CD4-positive, CD25-positive, alpha-beta regulatory T cell (primary cell): ENCODE measurements at regions not wholly inside any gene's neighbourhood (a gene's known extent, or its start where the extent isn't known, plus 50 kb on each side); places are given as distances from the start of the nearest gene placed in this dataset.

Source experiments
- ATAC-seq, 2 donors: fragments of 150-1000 bp; cut with Tn5 transposase; one replicate each; pipeline ENCODE4 v1.10.0; 2021; ENCODE audit warnings: low read depth in 2 of 2, moderate number of reproducible peaks in 2 of 2, moderate library complexity in 1 of 2
- DNase-seq, 3 donors: peaks; one replicate each; pipeline versions ENCODE4 v3.0.0 to v3.0.0-alpha.2; 2012 to 2022; ENCODE audit warnings: mixed read lengths in 1 of 3
- H3K27ac ChIP-seq: one replicate; pipeline ENCODE4 v1.7.0; 2013; ENCODE audit warnings: mild to moderate bottlenecking, low read length; ENCODE audit not compliant: insufficient read depth, poor library complexity, severe bottlenecking
- H3K27me3 ChIP-seq: one replicate; pipeline ENCODE4 v1.7.0; 2013; ENCODE audit warnings: low read length; ENCODE audit not compliant: control insufficient read depth, insufficient read depth
- H3K36me3 ChIP-seq: one replicate; pipeline ENCODE4 v1.7.0; 2013; ENCODE audit warnings: mild to moderate bottlenecking, low read length, moderate library complexity; ENCODE audit not compliant: control insufficient read depth, insufficient read depth
- H3K4me1 ChIP-seq: 2 replicates; pipeline ENCODE4 v1.7.0; 2013; ENCODE audit warnings: mild to moderate bottlenecking, low read length; ENCODE audit not compliant: insufficient read depth, control insufficient read depth, poor library complexity, severe bottlenecking
- H3K4me3 ChIP-seq: one replicate; pipeline ENCODE4 v1.7.0; 2013; ENCODE audit warnings: low read depth, mild to moderate bottlenecking, low read length, moderate library complexity
- H3K9me3 ChIP-seq, 2 experiments: 1 replicate in 1 of 2; 2 replicates in 1 of 2; pipeline ENCODE4 v1.7.0; 2013; ENCODE audit warnings: low read length in 2 of 2, mild to moderate bottlenecking in 1 of 2, moderate library complexity in 1 of 2; ENCODE audit not compliant: control insufficient read depth in 2 of 2
- H3K27ac Mint-ChIP-seq, 3 donors: one replicate each; pipeline ENCODE4 v1.8.0; 2020 to 2022; ENCODE audit warnings: mild to moderate bottlenecking in 3 of 3, mixed read lengths in 3 of 3, moderate library complexity in 2 of 3
- H3K27me3 Mint-ChIP-seq: one replicate; pipeline ENCODE4 v1.8.0; 2022; ENCODE audit warnings: mild to moderate bottlenecking, mixed read lengths
- H3K36me3 Mint-ChIP-seq: one replicate; pipeline ENCODE4 v1.8.0; 2020; ENCODE audit warnings: mixed read lengths
- H3K4me1 Mint-ChIP-seq, 4 donors: one replicate each; pipeline ENCODE4 v1.8.0; 2020 to 2022; ENCODE audit warnings: mixed read lengths in 4 of 4, mild to moderate bottlenecking in 1 of 4
- H3K4me3 Mint-ChIP-seq, 4 donors: one replicate each; pipeline ENCODE4 v1.8.0; 2020 to 2022; ENCODE audit warnings: mild to moderate bottlenecking in 4 of 4, mixed read lengths in 4 of 4, moderate library complexity in 3 of 4
- H3K9me3 Mint-ChIP-seq, 7 donors: one replicate each; pipeline ENCODE4 v1.8.0; 2020 to 2022; ENCODE audit warnings: mixed read lengths in 7 of 7, mild to moderate bottlenecking in 3 of 7, moderate library complexity in 2 of 7

DNA sequence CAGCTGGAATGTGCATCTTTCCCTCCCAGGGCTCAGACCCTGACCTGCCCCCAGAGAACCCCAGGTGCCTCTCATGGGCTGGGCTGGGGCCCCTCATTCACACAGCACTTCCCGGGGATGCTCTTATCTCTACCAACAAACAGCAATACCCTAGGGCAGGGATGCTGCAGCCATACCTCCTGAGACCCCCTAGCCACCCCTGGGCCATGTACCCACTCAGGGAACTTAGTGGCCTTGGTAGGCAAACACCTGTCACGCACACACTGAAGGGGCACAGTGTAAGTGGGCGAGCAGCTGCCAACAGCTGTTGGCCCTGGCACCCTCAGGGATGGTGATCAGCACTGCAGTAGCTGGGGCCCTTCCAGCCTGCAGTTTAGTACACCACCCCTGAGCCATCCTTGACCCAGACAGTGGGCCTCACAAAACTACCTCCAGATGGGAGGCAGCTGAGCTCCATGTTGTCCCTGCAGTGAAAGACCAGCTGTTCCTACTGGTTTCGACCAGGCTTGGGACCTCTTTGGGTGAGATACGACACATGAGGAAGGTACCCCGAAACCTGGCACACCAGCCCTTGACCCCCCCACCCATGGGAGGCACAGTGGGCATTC is 1723.6 kb downstream of the TP53TG3F start:
- H3K36me3 ChIP-seq: no peaks in the 10 kb centered on the region
- Mint-ChIP-seq H3K27me3 (no peaks in the 10 kb centered on the region), H3K4me1 (peaks cover 0 to 2% (median 0%) of the 10 kb centered on the region in 4 donors), H3K9me3 (peaks cover 0 to 27% (median 7%) of the 10 kb centered on the region in 7 donors), H3K27ac (no peak overlapping the region), H3K36me3 (no peaks in the 10 kb centered on the region), H3K4me3 (peak overlapping the region in 1 of 4 donors; percentile 38)
- H3K27ac ChIP-seq: no peak overlapping the region
- H3K27me3 ChIP-seq: no peaks in the 10 kb centered on the region
- ATAC-seq (no peak), DNase-seq (no peak)
- H3K4me1 ChIP-seq: no peaks in the 10 kb centered on the region
- peaks cover 0 to 38% of the 10 kb centered on the region in 2 experiments for H3K9me3 ChIP-seq
- no peak overlapping the region for H3K4me3 ChIP-seq

GRCh38 chr16:35184356-35184870 is 1725.0 kb downstream of the TP53TG3F start:
- no peak overlapping the region for H3K4me3 ChIP-seq
- no peaks in the 10 kb centered on the region for H3K36me3 Mint-ChIP-seq
- no peak overlapping the region for H3K27ac Mint-ChIP-seq
- H3K4me1 ChIP-seq: no peaks in the 10 kb centered on the region
- no peak for ATAC-seq
- peaks cover 0 to 38% of the 10 kb centered on the region in 2 experiments for H3K9me3 ChIP-seq
- H3K27ac ChIP-seq: no peak overlapping the region
- no peaks in the 10 kb centered on the region for H3K27me3 Mint-ChIP-seq
- DNase-seq: no peak
- no peaks in the 10 kb centered on the region for H3K27me3 ChIP-seq
- peaks cover 0 to 26% (median 6%) of the 10 kb centered on the region in 7 donors for H3K9me3 Mint-ChIP-seq
- no peak overlapping the region for H3K4me3 Mint-ChIP-seq
- peaks cover 0 to 2% (median 0%) of the 10 kb centered on the region in 4 donors for H3K4me1 Mint-ChIP-seq
- H3K36me3 ChIP-seq: no peaks in the 10 kb centered on the region

DNA sequence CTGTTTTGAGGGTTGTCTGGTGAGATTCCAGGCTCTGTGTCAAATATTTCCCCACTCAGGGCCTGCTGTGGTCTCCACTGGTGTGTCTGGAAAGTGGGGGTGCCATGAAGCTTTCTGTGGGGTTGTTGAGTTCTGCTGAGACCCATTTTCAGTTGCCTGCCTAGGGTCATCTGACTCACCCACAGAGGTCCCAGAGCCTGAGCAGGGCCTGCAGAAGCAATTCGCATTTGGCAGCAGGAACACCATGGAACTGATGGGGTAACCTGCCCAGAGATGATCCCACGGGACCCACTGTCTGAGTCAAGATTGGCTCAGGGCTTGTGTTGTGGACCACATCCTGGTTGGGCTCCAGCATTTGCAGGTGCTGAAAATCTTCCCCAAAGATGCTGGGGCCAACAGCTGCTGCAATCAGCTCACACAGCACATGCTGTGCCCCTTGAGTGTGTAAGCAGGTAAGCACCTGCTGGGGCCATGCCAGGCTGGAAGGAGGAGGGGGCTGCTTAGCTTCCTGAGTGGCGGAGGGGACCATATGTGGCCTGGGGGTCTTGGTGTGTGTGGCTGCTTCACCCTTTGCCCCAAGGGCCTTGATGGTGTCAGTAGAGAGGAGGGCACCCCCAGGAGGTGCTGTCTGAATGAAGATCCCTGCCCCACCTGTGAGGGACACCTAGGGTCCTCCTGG is 1726.1 kb downstream of the TP53TG3F start:
- ATAC-seq (no peak), DNase-seq (no peak)
- no peaks in the 10 kb centered on the region for H3K27me3 Mint-ChIP-seq
- Histone ChIP-seq H3K4me3 (no peak overlapping the region), H3K4me1 (no peaks in the 10 kb centered on the region), H3K27ac (no peak overlapping the region), H3K36me3 (no peaks in the 10 kb centered on the region), H3K9me3 (peaks cover 0 to 38% of the 10 kb centered on the region in 2 experiments), H3K27me3 (no peaks in the 10 kb centered on the region)
- no peaks in the 10 kb centered on the region for H3K36me3 Mint-ChIP-seq
- no peak overlapping the region for H3K27ac Mint-ChIP-seq
- no peak overlapping the region for H3K4me3 Mint-ChIP-seq
- H3K9me3 Mint-ChIP-seq: peaks cover 0 to 30% (median 6%) of the 10 kb centered on the region in 7 donors
- peaks cover 0 to 2% (median 0%) of the 10 kb centered on the region in 4 donors for H3K4me1 Mint-ChIP-seq

DNA sequence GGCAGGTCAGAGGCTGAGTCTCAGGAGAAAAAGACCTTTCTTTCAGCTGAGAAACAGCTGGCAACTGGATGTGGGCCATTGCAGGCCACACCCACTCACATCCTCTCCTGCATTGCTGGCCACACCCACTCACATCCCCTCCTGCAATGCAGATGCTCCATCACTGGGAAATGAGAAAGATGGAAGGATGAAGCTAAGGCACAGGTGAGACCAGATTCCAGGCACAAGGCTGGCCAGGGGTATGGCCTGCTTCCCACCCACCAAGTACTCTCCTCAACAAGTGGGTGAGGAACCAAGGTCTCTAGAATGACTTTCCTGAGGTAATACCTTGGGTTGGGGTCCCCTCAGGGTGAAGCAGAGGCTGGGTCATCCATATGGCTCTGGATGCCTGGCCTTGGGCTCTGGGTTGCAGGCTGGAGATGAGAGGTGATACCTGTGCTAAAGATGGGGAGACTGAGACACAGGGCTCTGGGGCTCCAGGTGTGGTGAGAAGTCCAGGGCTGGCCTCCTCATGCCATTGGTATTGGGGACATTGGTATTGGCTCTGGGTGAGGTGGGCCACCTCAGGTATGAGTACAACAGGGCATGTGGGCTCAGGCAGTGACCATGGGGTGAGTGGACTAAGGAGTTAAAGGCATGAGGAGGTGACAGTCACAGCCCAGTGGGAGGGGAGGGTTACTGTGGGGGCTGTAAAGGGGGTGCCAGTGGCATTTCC is 1726.8 kb downstream of the TP53TG3F start:
- Mint-ChIP-seq H3K4me3 (no peak overlapping the region), H3K27me3 (no peaks in the 10 kb centered on the region), H3K4me1 (peaks cover 0 to 2% (median 0%) of the 10 kb centered on the region in 4 donors), H3K27ac (no peak overlapping the region), H3K9me3 (peaks cover 0 to 30% (median 6%) of the 10 kb centered on the region in 7 donors), H3K36me3 (no peaks in the 10 kb centered on the region)
- Histone ChIP-seq H3K27ac (no peak overlapping the region), H3K36me3 (no peaks in the 10 kb centered on the region), H3K4me1 (no peaks in the 10 kb centered on the region), H3K9me3 (peaks cover 0 to 38% of the 10 kb centered on the region in 2 experiments), H3K4me3 (no peak overlapping the region), H3K27me3 (no peaks in the 10 kb centered on the region)
- DNase-seq: no peak
- ATAC-seq: no peak

DNA sequence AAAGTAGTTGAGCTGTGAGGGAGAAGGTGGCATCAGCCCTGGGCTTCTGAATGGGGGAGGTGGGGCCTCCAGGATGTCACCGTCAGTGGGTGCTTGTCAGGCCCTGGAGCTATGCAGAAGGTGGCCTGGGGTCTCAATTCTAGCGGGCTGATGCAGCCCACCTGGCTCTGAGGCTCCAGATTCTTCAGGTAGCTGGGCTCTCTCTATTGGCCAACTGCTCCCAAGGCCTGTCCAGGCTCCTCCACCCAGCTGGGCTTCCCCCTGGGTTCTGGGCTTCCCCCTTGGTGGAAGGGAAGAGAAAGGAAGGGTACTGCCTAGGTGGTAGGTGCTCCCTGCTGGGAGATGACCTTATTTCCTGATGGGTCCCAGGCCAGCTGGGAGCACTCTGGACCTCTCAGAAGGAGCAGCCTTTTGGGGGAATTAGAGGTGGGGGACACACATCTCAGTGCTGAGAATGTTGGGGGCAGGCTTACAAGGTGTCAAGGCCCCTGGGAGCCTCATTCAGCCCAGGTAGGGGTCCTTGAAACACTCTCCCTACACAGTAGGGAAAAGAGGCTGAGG is 1728.3 kb downstream of the TP53TG3F start:
- H3K9me3 ChIP-seq: peaks cover 0 to 34% of the 10 kb centered on the region in 2 experiments
- H3K36me3 Mint-ChIP-seq: no peaks in the 10 kb centered on the region

DNA sequence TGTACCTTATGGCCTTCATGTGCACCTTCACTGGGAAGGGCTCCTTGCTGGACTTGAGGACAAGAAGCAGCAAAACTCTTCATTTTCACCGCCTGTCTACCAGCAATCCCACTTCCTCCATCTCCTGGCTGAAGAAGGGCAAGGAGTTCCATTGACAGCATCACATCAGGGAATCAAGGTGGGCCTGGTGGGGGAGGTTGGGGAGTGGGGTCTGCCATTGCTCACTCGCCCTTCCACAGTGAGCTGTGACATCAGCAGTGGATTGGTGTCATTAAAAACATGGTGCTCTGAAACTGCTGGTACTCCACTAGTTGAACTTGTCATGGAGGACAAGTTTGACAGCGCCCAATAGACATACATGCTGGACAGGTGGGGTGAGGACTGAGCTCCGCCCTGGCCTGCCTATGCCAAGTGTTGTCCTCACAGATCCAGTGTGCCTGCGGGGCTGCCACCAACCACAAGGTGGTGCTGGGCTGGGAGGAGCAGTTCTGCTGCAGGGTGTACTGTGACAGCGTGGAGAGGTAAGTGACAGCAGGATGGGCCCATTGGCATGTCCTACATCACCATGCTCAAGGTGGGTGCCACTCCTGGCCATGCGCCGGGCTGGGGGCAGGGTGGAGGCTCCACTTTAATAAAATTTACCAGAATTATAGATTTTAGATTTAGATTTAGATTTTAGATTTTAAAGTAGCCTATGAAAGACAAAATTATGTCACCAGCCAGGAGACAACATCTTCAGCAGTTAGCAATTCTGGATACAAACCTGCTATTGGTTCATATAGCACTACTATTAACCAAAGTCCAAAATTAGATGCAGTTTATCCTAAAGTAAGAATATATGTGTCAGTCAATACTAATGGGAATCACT is 1729.1 kb downstream of the TP53TG3F start:
- Histone ChIP-seq H3K4me1 (no peaks in the 10 kb centered on the region), H3K27ac (no peak overlapping the region), H3K4me3 (no peak overlapping the region), H3K27me3 (no peaks in the 10 kb centered on the region), H3K9me3 (peaks cover 0 to 28% of the 10 kb centered on the region in 2 experiments), H3K36me3 (no peaks in the 10 kb centered on the region)
- Mint-ChIP-seq H3K4me1 (no peaks in the 10 kb centered on the region), H3K36me3 (no peaks in the 10 kb centered on the region), H3K27ac (no peak overlapping the region), H3K9me3 (peaks cover 0 to 25% (median 6%) of the 10 kb centered on the region in 7 donors), H3K27me3 (no peaks in the 10 kb centered on the region), H3K4me3 (no peak overlapping the region)
- ATAC-seq: no peak
- DNase-seq: no peak

More for the DNA sequence above, 1728.3 kb downstream of the TP53TG3F start:
- H3K4me3 Mint-ChIP-seq: no peak overlapping the region
- no peak overlapping the region for H3K27ac Mint-ChIP-seq
- H3K36me3 ChIP-seq: no peaks in the 10 kb centered on the region
- ATAC-seq (no peak), DNase-seq (no peak)
- H3K4me1 Mint-ChIP-seq: no peaks in the 10 kb centered on the region
- no peak overlapping the region for H3K27ac ChIP-seq
- H3K27me3 ChIP-seq: no peaks in the 10 kb centered on the region
- no peak overlapping the region for H3K4me3 ChIP-seq
- H3K4me1 ChIP-seq: no peaks in the 10 kb centered on the region
- H3K27me3 Mint-ChIP-seq: no peaks in the 10 kb centered on the region
- H3K9me3 Mint-ChIP-seq: peaks cover 0 to 22% (median 8%) of the 10 kb centered on the region in 7 donors

- Mint-ChIP-seq H3K36me3 (no peaks in the 10 kb centered on the region), H3K9me3 (peaks cover 0 to 41% (median 9%) of the 10 kb centered on the region in 7 donors), H3K27me3 (no peaks in the 10 kb centered on the region), H3K4me3 (no peak overlapping the region), H3K27ac (no peak overlapping the region), H3K4me1 (no peaks in the 10 kb centered on the region)
- no peak overlapping the region for H3K4me3 ChIP-seq
- no peak overlapping the region for H3K27ac ChIP-seq
- DNase-seq (no peak), ATAC-seq (no peak)
- H3K4me1 ChIP-seq: no peaks in the 10 kb centered on the region
- no peaks in the 10 kb centered on the region for H3K36me3 ChIP-seq
- H3K9me3 ChIP-seq: peaks cover 2 to 36% of the 10 kb centered on the region in 2 experiments
- H3K27me3 ChIP-seq: no peaks in the 10 kb centered on the region
Measured at GRCh38 chr16:35192993-35193392, 1733.6 kb downstream of the TP53TG3F start.
